Liver (tissue), 8 donors: ENCODE measurements at regions not wholly inside any gene's neighbourhood (a gene's known extent, or its start where the extent isn't known, plus 50 kb on each side); places are given as distances from the start of the nearest gene placed in this dataset.

Source experiments
- DNase-seq: peaks from one replicate; pipeline ENCODE4 v3.0.0-alpha.2; 2017; ENCODE audit warnings: low spot score
- H3K27ac ChIP-seq, 2 donors: one replicate each; pipeline ENCODE4 v1.7.0; 2013; ENCODE audit warnings: inconsistent platforms in 2 of 2, low read length in 2 of 2, control low read depth in 1 of 2, low read depth in 1 of 2, mild to moderate bottlenecking in 1 of 2
- H3K27me3 ChIP-seq, 4 donors: one replicate each; pipeline versions ENCODE4 v1.6.1 to v1.7.0; 2013; ENCODE audit warnings: low read length in 3 of 4, inconsistent platforms in 1 of 4, mild to moderate bottlenecking in 1 of 4, moderate library complexity in 1 of 4; ENCODE audit not compliant: control insufficient read depth in 4 of 4, insufficient read depth in 4 of 4
- H3K36me3 ChIP-seq, 4 donors: one replicate each; pipeline versions ENCODE4 v1.6.1 to v1.7.0; 2013; ENCODE audit warnings: low read length in 3 of 4, mild to moderate bottlenecking in 3 of 4, low read depth in 1 of 4, moderate library complexity in 1 of 4; ENCODE audit not compliant: control insufficient read depth in 4 of 4, insufficient read depth in 3 of 4
- H3K4me1 ChIP-seq, 4 donors: one replicate each; pipeline versions ENCODE4 v1.6.1 to v1.7.0; 2013; ENCODE audit warnings: low read length in 3 of 4, mild to moderate bottlenecking in 3 of 4, moderate library complexity in 1 of 4; ENCODE audit not compliant: control insufficient read depth in 4 of 4, insufficient read depth in 4 of 4
- H3K4me3 ChIP-seq, 3 donors: one replicate each; pipeline versions ENCODE4 v1.6.1 to v1.7.0; 2013; ENCODE audit warnings: low read length in 3 of 3, control low read depth in 1 of 3, low read depth in 1 of 3, mild to moderate bottlenecking in 1 of 3
- H3K9ac ChIP-seq, 2 donors: one replicate each; pipeline ENCODE4 v1.7.0; 2013; ENCODE audit warnings: low read length in 2 of 2, mild to moderate bottlenecking in 2 of 2, moderate library complexity in 2 of 2, control low read depth in 1 of 2, low read depth in 1 of 2
- H3K9me3 ChIP-seq, 4 donors: one replicate each; pipeline versions ENCODE4 v1.6.1 to v1.7.0; 2013; ENCODE audit warnings: low read length in 3 of 4; ENCODE audit not compliant: control insufficient read depth in 4 of 4
- EGR1 ChIP-seq, 2 donors: IDR thresholded peaks; 2 replicates each; pipeline ENCODE4 v1.6.1; 2016 to 2018; ENCODE audit warnings: antibody characterized with exemption in 2 of 2, low read depth in 2 of 2
- FOXA2 ChIP-seq: IDR thresholded peaks from 2 replicates; pipeline ENCODE4 v1.6.1; 2016; ENCODE audit warnings: antibody characterized with exemption
- GABPA ChIP-seq, 2 donors: IDR thresholded peaks in 1 of 2; conservative IDR thresholded peaks in 1 of 2; 2 replicates each; pipeline ENCODE4 v1.6.1; 2016; ENCODE audit warnings: antibody characterized with exemption in 2 of 2, mild to moderate bottlenecking in 1 of 2, moderate library complexity in 1 of 2
- HNF4A ChIP-seq, 2 donors: conservative IDR thresholded peaks; 2 replicates each; pipeline ENCODE4 v1.6.1; 2016; ENCODE audit warnings: antibody characterized with exemption in 2 of 2, mild to moderate bottlenecking in 2 of 2
- HNF4G ChIP-seq: IDR thresholded peaks from 2 replicates; pipeline ENCODE4 v1.6.1; 2016; ENCODE audit warnings: antibody characterized with exemption
- JUND ChIP-seq, 2 donors: IDR thresholded peaks; 2 replicates each; pipeline ENCODE4 v1.6.1; 2016; ENCODE audit warnings: antibody characterized with exemption in 2 of 2
- NR2F2 ChIP-seq: IDR thresholded peaks from 2 replicates; pipeline ENCODE4 v1.6.1; 2016; ENCODE audit warnings: antibody characterized with exemption
- RAD21 ChIP-seq, 2 donors: IDR thresholded peaks; 2 replicates each; pipeline ENCODE4 v1.6.1; 2016; ENCODE audit warnings: antibody characterized with exemption in 2 of 2, mild to moderate bottlenecking in 2 of 2
- RXRA ChIP-seq, 2 donors: IDR thresholded peaks; 2 replicates each; pipeline ENCODE4 v1.6.1; 2017 to 2018; ENCODE audit warnings: antibody characterized with exemption in 2 of 2, mild to moderate bottlenecking in 1 of 2
- SP1 ChIP-seq: IDR thresholded peaks from 2 replicates; pipeline ENCODE4 v1.6.1; 2018; ENCODE audit warnings: antibody characterized with exemption, mild to moderate bottlenecking
- TAF1 ChIP-seq: conservative IDR thresholded peaks from 2 replicates; pipeline ENCODE4 v1.6.1; 2016; ENCODE audit warnings: antibody characterized with exemption, mild to moderate bottlenecking
- YY1 ChIP-seq: IDR thresholded peaks from 2 replicates; pipeline ENCODE4 v1.6.1; 2016; ENCODE audit warnings: antibody characterized with exemption, mild to moderate bottlenecking
- WGBS: extraction: QIAGEN DNeasy Blood & Tissue Kit; methylation state at CpG from one replicate; pipeline ENCODE4 v1.1.7; 2013; 5-methylcytosine and 5-hydroxymethylcytosine counted together
- TF ChIP-seq, protein P1 (sequence below): IDR thresholded peaks from 2 replicates; pipeline ENCODE4 v1.6.1; 2016; ENCODE audit warnings: antibody characterized with exemption
- TF ChIP-seq, protein P2 (sequence below): IDR thresholded peaks from 2 replicates; pipeline ENCODE4 v1.6.1; 2016; ENCODE audit warnings: antibody characterized with exemption, mild to moderate bottlenecking
- TF ChIP-seq, protein P3 (sequence below): IDR thresholded peaks from 2 replicates; pipeline ENCODE4 v1.6.1; 2016; ENCODE audit warnings: antibody characterized with exemption
- TF ChIP-seq, protein P4 (sequence below): IDR thresholded peaks from 2 replicates; pipeline ENCODE4 v1.6.1; 2016; ENCODE audit warnings: antibody characterized with exemption
- TF ChIP-seq, protein P5 (sequence below): fragments of 150-350 bp; IDR thresholded peaks from 2 replicates; pipeline ENCODE4 v1.5.1; 2017; ENCODE audit warnings: improper control_type of control experiment, low read depth, low read length; ENCODE audit not compliant: missing input control
- donor health status: healthy.
- donor health status: healthy.
- donor health status: healthy.
- donor health status: healthy.
- donor health status: healthy.

DNA sequence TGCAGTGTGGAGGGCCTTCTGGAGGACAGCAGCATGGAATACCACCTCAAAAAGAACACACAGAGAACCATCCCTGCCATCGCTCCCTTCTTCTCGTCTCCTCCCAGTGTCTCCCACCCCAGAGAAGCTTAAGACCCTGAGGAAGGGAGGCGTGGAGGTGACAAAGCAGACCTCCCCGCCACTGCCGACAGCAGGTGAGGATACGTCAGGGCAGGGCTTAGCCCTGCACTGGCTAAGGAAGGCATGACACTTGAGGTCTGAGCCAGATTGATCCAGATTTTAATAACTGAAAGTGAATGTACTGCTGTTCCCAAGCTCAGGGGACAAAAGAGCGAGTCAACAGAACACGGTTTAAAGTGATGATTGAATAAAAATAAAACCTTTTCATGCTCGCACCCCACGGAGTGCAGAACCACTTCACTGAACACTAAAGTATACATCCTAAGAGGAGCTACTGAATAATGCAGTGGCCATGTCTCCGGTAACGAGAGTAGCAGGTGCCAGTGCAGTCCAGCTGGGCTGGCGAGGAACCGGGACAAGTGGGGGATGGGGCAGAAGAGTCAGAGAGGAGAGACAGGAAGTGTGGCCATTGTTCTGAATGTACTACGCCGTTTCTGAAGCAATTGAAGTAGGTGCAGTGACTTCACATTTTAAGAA lies 391.0 kb downstream of the CDH2 start:
- DNase-seq, result no peak
- Histone ChIP-seq H3K9me3 (no peaks in the 10 kb centered on the region), H3K9ac (no peak overlapping the region), H3K27ac (no peak overlapping the region), H3K27me3 (no peaks in the 10 kb centered on the region), H3K4me3 (no peak overlapping the region), H3K4me1 (no peaks in the 10 kb centered on the region), H3K36me3 (no peaks in the 10 kb centered on the region)
- TF ChIP-seq GABPA (IDR thresholded peaks at IDR 0.05 in 1 of 2, conservative IDR thresholded peaks at IDR 0.05 in 1 of 2) (no peak), HNF4G (no peak), RAD21 (IDR thresholded peaks at IDR 0.05) (no peak), FOXA2 (no peak), JUND (IDR thresholded peaks at IDR 0.05) (no peak), NR2F2 (no peak), RXRA (IDR thresholded peaks at IDR 0.05) (no peak), YY1 (no peak), SP1 (no peak), HNF4A (conservative IDR thresholded peaks at IDR 0.05) (no peak), EGR1 (IDR thresholded peaks at IDR 0.05; ENCODE audit: low read depth in 2 of 2) (no peak), TAF1 (no peak)
- TF ChIP-seq, protein P1, sequence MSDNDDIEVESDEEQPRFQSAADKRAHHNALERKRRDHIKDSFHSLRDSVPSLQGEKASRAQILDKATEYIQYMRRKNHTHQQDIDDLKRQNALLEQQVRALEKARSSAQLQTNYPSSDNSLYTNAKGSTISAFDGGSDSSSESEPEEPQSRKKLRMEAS, result no peak
- TF ChIP-seq, protein P2, sequence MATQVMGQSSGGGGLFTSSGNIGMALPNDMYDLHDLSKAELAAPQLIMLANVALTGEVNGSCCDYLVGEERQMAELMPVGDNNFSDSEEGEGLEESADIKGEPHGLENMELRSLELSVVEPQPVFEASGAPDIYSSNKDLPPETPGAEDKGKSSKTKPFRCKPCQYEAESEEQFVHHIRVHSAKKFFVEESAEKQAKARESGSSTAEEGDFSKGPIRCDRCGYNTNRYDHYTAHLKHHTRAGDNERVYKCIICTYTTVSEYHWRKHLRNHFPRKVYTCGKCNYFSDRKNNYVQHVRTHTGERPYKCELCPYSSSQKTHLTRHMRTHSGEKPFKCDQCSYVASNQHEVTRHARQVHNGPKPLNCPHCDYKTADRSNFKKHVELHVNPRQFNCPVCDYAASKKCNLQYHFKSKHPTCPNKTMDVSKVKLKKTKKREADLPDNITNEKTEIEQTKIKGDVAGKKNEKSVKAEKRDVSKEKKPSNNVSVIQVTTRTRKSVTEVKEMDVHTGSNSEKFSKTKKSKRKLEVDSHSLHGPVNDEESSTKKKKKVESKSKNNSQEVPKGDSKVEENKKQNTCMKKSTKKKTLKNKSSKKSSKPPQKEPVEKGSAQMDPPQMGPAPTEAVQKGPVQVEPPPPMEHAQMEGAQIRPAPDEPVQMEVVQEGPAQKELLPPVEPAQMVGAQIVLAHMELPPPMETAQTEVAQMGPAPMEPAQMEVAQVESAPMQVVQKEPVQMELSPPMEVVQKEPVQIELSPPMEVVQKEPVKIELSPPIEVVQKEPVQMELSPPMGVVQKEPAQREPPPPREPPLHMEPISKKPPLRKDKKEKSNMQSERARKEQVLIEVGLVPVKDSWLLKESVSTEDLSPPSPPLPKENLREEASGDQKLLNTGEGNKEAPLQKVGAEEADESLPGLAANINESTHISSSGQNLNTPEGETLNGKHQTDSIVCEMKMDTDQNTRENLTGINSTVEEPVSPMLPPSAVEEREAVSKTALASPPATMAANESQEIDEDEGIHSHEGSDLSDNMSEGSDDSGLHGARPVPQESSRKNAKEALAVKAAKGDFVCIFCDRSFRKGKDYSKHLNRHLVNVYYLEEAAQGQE, result no peak
- TF ChIP-seq, protein P3, sequence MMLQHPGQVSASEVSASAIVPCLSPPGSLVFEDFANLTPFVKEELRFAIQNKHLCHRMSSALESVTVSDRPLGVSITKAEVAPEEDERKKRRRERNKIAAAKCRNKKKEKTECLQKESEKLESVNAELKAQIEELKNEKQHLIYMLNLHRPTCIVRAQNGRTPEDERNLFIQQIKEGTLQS, result no peak
- TF ChIP-seq, protein P4, sequence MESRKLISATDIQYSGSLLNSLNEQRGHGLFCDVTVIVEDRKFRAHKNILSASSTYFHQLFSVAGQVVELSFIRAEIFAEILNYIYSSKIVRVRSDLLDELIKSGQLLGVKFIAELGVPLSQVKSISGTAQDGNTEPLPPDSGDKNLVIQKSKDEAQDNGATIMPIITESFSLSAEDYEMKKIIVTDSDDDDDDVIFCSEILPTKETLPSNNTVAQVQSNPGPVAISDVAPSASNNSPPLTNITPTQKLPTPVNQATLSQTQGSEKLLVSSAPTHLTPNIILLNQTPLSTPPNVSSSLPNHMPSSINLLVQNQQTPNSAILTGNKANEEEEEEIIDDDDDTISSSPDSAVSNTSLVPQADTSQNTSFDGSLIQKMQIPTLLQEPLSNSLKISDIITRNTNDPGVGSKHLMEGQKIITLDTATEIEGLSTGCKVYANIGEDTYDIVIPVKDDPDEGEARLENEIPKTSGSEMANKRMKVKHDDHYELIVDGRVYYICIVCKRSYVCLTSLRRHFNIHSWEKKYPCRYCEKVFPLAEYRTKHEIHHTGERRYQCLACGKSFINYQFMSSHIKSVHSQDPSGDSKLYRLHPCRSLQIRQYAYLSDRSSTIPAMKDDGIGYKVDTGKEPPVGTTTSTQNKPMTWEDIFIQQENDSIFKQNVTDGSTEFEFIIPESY, result no peak
- TF ChIP-seq, protein P5, sequence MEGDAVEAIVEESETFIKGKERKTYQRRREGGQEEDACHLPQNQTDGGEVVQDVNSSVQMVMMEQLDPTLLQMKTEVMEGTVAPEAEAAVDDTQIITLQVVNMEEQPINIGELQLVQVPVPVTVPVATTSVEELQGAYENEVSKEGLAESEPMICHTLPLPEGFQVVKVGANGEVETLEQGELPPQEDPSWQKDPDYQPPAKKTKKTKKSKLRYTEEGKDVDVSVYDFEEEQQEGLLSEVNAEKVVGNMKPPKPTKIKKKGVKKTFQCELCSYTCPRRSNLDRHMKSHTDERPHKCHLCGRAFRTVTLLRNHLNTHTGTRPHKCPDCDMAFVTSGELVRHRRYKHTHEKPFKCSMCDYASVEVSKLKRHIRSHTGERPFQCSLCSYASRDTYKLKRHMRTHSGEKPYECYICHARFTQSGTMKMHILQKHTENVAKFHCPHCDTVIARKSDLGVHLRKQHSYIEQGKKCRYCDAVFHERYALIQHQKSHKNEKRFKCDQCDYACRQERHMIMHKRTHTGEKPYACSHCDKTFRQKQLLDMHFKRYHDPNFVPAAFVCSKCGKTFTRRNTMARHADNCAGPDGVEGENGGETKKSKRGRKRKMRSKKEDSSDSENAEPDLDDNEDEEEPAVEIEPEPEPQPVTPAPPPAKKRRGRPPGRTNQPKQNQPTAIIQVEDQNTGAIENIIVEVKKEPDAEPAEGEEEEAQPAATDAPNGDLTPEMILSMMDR, result no peak
- WGBS, result 84% methylated on average over 16 of the region's 16 CpGs
